Neural cell (in vitro differentiated cells): ENCODE measurements at regions not wholly inside any gene's neighbourhood (a gene's known extent, or its start where the extent isn't known, plus 50 kb on each side); places are given as distances from the start of the nearest gene placed in this dataset.

Experiments
- H2AFZ ChIP-seq: fragments of 200-600, 300-800 bp; sonication (generic), shearing (Covaris generic); 2 replicates; pipeline ENCODE4 v1.6.0; 2014; ENCODE audit warnings: low read depth, mild to moderate bottlenecking, antibody characterized with exemption, low read length, moderate library complexity
- H3F3A ChIP-seq: fragments of 200-600 bp; shearing (Covaris generic); 2 replicates; pipeline ENCODE4 v1.6.1; 2016; ENCODE audit warnings: mild to moderate bottlenecking, moderate library complexity, mixed read lengths, antibody characterized with exemption, low read length; ENCODE audit not compliant: insufficient read depth, poor library complexity, severe bottlenecking
- H3K27ac ChIP-seq: fragments of 200-600, 300-800 bp; sonication (generic), shearing (Covaris generic); 2 replicates; pipeline ENCODE4 v1.5.1; 2014; ENCODE audit warnings: mild to moderate bottlenecking, low read length, moderate library complexity
- H3K27me3 ChIP-seq: fragments of 300-800, 200-600 bp; sonication (generic), shearing (Covaris generic); 2 replicates; pipeline ENCODE4 v1.6.0; 2014; ENCODE audit warnings: mild to moderate bottlenecking, low read depth, low read length, moderate library complexity; ENCODE audit not compliant: insufficient read depth
- H3K36me3 ChIP-seq: fragments of 300-800, 200-600 bp; sonication (generic), shearing (Covaris generic); 2 replicates; pipeline ENCODE4 v1.5.1; 2014; ENCODE audit warnings: mild to moderate bottlenecking, antibody characterized with exemption, low read length, moderate library complexity; ENCODE audit not compliant: insufficient read depth
- H3K4me2 ChIP-seq: fragments of 300-800, 200-600 bp; sonication (generic), shearing (Covaris generic); 2 replicates; pipeline ENCODE4 v1.6.0; 2014; ENCODE audit warnings: mild to moderate bottlenecking, low read length
- H3K4me3 ChIP-seq: fragments of 300-800, 200-600 bp; sonication (generic), shearing (Covaris generic); 2 replicates; pipeline ENCODE4 v1.5.1; 2014; ENCODE audit warnings: mild to moderate bottlenecking, low read length, moderate library complexity
- H3K79me2 ChIP-seq: fragments of 200-600 bp; shearing (Covaris generic); replicated peaks from 2 replicates; pipeline ENCODE4 v1.6.0; 2014; ENCODE audit warnings: mild to moderate bottlenecking, low read length, moderate library complexity; ENCODE audit not compliant: insufficient read depth
- H3K9ac ChIP-seq: fragments of 300-800, 200-600 bp; sonication (generic), shearing (Covaris generic); 2 replicates; pipeline ENCODE4 v1.6.1; 2016; ENCODE audit warnings: mild to moderate bottlenecking, low read length, mixed read lengths
- H3K9me2 ChIP-seq: fragments of 200-600 bp; shearing (Covaris generic); 2 replicates; pipeline ENCODE4 v1.6.1; 2016; ENCODE audit warnings: mild to moderate bottlenecking, low read length, mixed read lengths; ENCODE audit not compliant: insufficient read depth
- H3K9me3 ChIP-seq: fragments of 200-600, 300-800 bp; sonication (generic), shearing (Covaris generic); 2 replicates; pipeline ENCODE4 v1.6.1; 2016; ENCODE audit warnings: mild to moderate bottlenecking, mixed run types, low read length, moderate library complexity, mixed read lengths
- H4K20me1 ChIP-seq: fragments of 200-600 bp; shearing (Covaris generic); 2 replicates; pipeline ENCODE4 v1.6.1; 2016; ENCODE audit warnings: mild to moderate bottlenecking, mixed run types; ENCODE audit not compliant: insufficient read depth
- CTCF ChIP-seq: fragments of 450-650 bp; IDR thresholded peaks from 2 replicates; pipeline ENCODE4 v1.5.1; 2014; ENCODE audit warnings: antibody characterized with exemption, mild to moderate bottlenecking, moderate library complexity; ENCODE audit not compliant: poor library complexity, severe bottlenecking
- EP300 ChIP-seq: fragments of 450-650 bp; conservative IDR thresholded peaks from 2 replicates; pipeline ENCODE4 v1.6.1; 2014; ENCODE audit warnings: antibody characterized with exemption, mild to moderate bottlenecking, moderate library complexity; ENCODE audit not compliant: poor library complexity, severe bottlenecking
- EZH2 ChIP-seq: fragments of 200-600, 300-800 bp; shearing (Covaris generic), sonication (generic); IDR thresholded peaks from 2 replicates; pipeline ENCODE4 v1.6.1; 2014; ENCODE audit warnings: antibody characterized with exemption, low read length, borderline replicate concordance, mild to moderate bottlenecking; ENCODE audit not compliant: insufficient read depth, poor library complexity, severe bottlenecking
- MXI1 ChIP-seq: fragments of 450-650 bp; conservative IDR thresholded peaks from 2 replicates; pipeline ENCODE4 v1.6.1; 2014; ENCODE audit warnings: antibody characterized with exemption, mild to moderate bottlenecking; ENCODE audit not compliant: poor library complexity, severe bottlenecking
- POLR2AphosphoS5 ChIP-seq: IDR thresholded peaks from 2 replicates; pipeline ENCODE4 v1.6.1; 2012
- RAD21 ChIP-seq: fragments of 450-650 bp; conservative IDR thresholded peaks from 2 replicates; pipeline ENCODE4 v1.6.1; 2014; ENCODE audit warnings: antibody characterized with exemption, mild to moderate bottlenecking, moderate library complexity
- REST ChIP-seq: IDR thresholded peaks from 2 replicates; pipeline ENCODE4 v1.6.1; 2012; ENCODE audit warnings: borderline replicate concordance
- SMC3 ChIP-seq: fragments of 450-650 bp; conservative IDR thresholded peaks from 2 replicates; pipeline ENCODE4 v1.6.1; 2014; ENCODE audit warnings: antibody characterized with exemption, mild to moderate bottlenecking, moderate library complexity; ENCODE audit not compliant: poor library complexity
- TAF1 ChIP-seq: IDR thresholded peaks from 2 replicates; pipeline ENCODE4 v1.6.1; 2012; ENCODE audit warnings: low read depth

- H3K79me2 ChIP-seq = no peaks in the 10 kb centered on the region
- no peaks in the 10 kb centered on the region for H3F3A ChIP-seq
- no peaks in the 10 kb centered on the region for H3K27me3 ChIP-seq
- H3K9ac ChIP-seq = no peak overlapping the region
- no peaks in the 10 kb centered on the region for H3K9me2 ChIP-seq
- no peak for TF ChIP-seq TAF1
- no peak for TF ChIP-seq EP300
- no peak for TF ChIP-seq CTCF
- no peak for TF ChIP-seq RAD21
- no peak for TF ChIP-seq POLR2AphosphoS5
- TF ChIP-seq REST = no peak
- no peak for TF ChIP-seq MXI1
- TF ChIP-seq SMC3 = no peak
- TF ChIP-seq EZH2 = no peak
- no peaks in the 10 kb centered on the region for H4K20me1 ChIP-seq
- H2AFZ ChIP-seq = no peak overlapping the region
- H3K27ac ChIP-seq = no peak overlapping the region
- H3K36me3 ChIP-seq = no peaks in the 10 kb centered on the region
- no peaks in the 10 kb centered on the region for H3K9me3 ChIP-seq
- no peak overlapping the region for H3K4me3 ChIP-seq
- H3K4me2 ChIP-seq = no peak overlapping the region
These were observed 115.5 kb downstream of the KCNF1 start for GRCh38 chr2:11027195-11027594.

- Histone ChIP-seq H3K4me2 (no peak overlapping the region), H3K27me3 (no peaks in the 10 kb centered on the region), H4K20me1 (no peaks in the 10 kb centered on the region), H2AFZ (no peak overlapping the region), H3K4me3 (no peak overlapping the region), H3K9me3 (peaks cover 4% of the 10 kb centered on the region), H3K36me3 (no peaks in the 10 kb centered on the region), H3K27ac (no peak overlapping the region), H3K79me2 (no peaks in the 10 kb centered on the region), H3K9ac (no peak overlapping the region), H3F3A (no peaks in the 10 kb centered on the region), H3K9me2 (no peaks in the 10 kb centered on the region)
- TF ChIP-seq TAF1 = no peak
- no peak for TF ChIP-seq MXI1
- TF ChIP-seq RAD21 = no peak
- no peak for TF ChIP-seq POLR2AphosphoS5
- TF ChIP-seq REST = no peak
These were observed 116.7 kb downstream of the KCNF1 start for GRCh38 chr2:11028407-11028916.
